Right atrium auricular region (tissue), 2 donors: ENCODE measurements at regions not wholly inside any gene's neighbourhood (a gene's known extent, or its start where the extent isn't known, plus 50 kb on each side); places are given as distances from the start of the nearest gene placed in this dataset.

Experiments
- DNase-seq: peaks from one replicate; pipeline ENCODE4 v3.0.0-alpha.2; 2019; ENCODE audit warnings: low spot score
- H3K27ac ChIP-seq, 2 donors: fragments of 200-600 bp; sonication (generic); 1 replicate in 1 of 2; 2 replicates in 1 of 2; pipeline ENCODE4 v1.5.1; 2016 to 2019
- H3K27me3 ChIP-seq, 2 donors: fragments of 200-600 bp; sonication (generic); one replicate each; pipeline versions ENCODE4 v1.5.1 to v1.6.0; 2017 to 2019
- H3K36me3 ChIP-seq: fragments of 200-600 bp; sonication (generic); one replicate; pipeline ENCODE4 v1.5.1; 2016
- H3K4me1 ChIP-seq, 2 donors: fragments of 200-600 bp; sonication (generic); one replicate each; pipeline versions ENCODE4 v1.5.1 to v1.6.0; 2017 to 2019
- H3K4me3 ChIP-seq, 2 donors: fragments of 200-600 bp; sonication (generic); 1 replicate in 1 of 2; 2 replicates in 1 of 2; pipeline ENCODE4 v1.5.1; 2017 to 2019; ENCODE audit warnings: mild to moderate bottlenecking in 1 of 2, moderate library complexity in 1 of 2
- H3K9me3 ChIP-seq, 2 donors: fragments of 200-600 bp; sonication (generic); one replicate each; pipeline ENCODE4 v1.5.1; 2019
- CTCF ChIP-seq, 2 donors: fragments of 200-600 bp; sonication (generic); IDR thresholded peaks; one replicate each; pipeline ENCODE4 v1.5.1; 2019; ENCODE audit warnings: antibody characterized with exemption in 2 of 2

- TF ChIP-seq CTCF (IDR thresholded peaks at IDR 0.05) = no peak
- Histone ChIP-seq H3K4me1 (no peaks in the 10 kb centered on the region), H3K9me3 (no peaks in the 10 kb centered on the region), H3K36me3 (no peaks in the 10 kb centered on the region), H3K27me3 (no peaks in the 10 kb centered on the region), H3K4me3 (no peak overlapping the region), H3K27ac (no peak overlapping the region)
- DNase-seq = no peak
Observed at GRCh38 chr2:239570216-239570925, 169.6 kb upstream of the HDAC4 start.

- DNase-seq = no peak
- H3K4me1 ChIP-seq = no peaks in the 10 kb centered on the region
- no peaks in the 10 kb centered on the region for H3K27me3 ChIP-seq
- no peak overlapping the region for H3K4me3 ChIP-seq
- H3K36me3 ChIP-seq = no peaks in the 10 kb centered on the region
- no peaks in the 10 kb centered on the region for H3K9me3 ChIP-seq
- TF ChIP-seq CTCF (IDR thresholded peaks at IDR 0.05) = no peak
- no peak overlapping the region for H3K27ac ChIP-seq
Observed at GRCh38 chr2:239569401-239570090, 168.7 kb upstream of the HDAC4 start.

GRCh38 chr2:239568601-239569000, 167.8 kb upstream of the HDAC4 start:
- DNase-seq = no peak
- Histone ChIP-seq H3K27me3 (no peaks in the 10 kb centered on the region), H3K9me3 (no peaks in the 10 kb centered on the region), H3K27ac (no peak overlapping the region), H3K4me1 (no peaks in the 10 kb centered on the region), H3K4me3 (no peak overlapping the region), H3K36me3 (no peaks in the 10 kb centered on the region)
- TF ChIP-seq CTCF (IDR thresholded peaks at IDR 0.05) = no peak

GRCh38 chr2:239567786-239568185, 167.0 kb upstream of the HDAC4 start:
- H3K27ac ChIP-seq = no peak overlapping the region
- no peaks in the 10 kb centered on the region for H3K9me3 ChIP-seq
- H3K36me3 ChIP-seq = no peaks in the 10 kb centered on the region
- H3K4me3 ChIP-seq = no peak overlapping the region
- no peaks in the 10 kb centered on the region for H3K4me1 ChIP-seq
- no peak for DNase-seq
- TF ChIP-seq CTCF (IDR thresholded peaks at IDR 0.05) = no peak
- H3K27me3 ChIP-seq = no peaks in the 10 kb centered on the region

GRCh38 chr2:239566995-239567568, 166.3 kb upstream of the HDAC4 start:
- no peak for TF ChIP-seq CTCF (IDR thresholded peaks at IDR 0.05)
- Histone ChIP-seq H3K27me3 (no peaks in the 10 kb centered on the region), H3K9me3 (no peaks in the 10 kb centered on the region), H3K4me1 (no peaks in the 10 kb centered on the region), H3K4me3 (no peak overlapping the region), H3K27ac (no peak overlapping the region), H3K36me3 (no peaks in the 10 kb centered on the region)
- DNase-seq = no peak
